Hepatocyte (in vitro differentiated cells): ENCODE measurements at regions not wholly inside any gene's neighbourhood (a gene's known extent, or its start where the extent isn't known, plus 50 kb on each side); places are given as distances from the start of the nearest gene placed in this dataset.

Source experiments
- EZH2 ChIP-seq: fragments of 200-600 bp; sonication (generic); IDR thresholded peaks from 2 replicates; pipeline ENCODE4 v1.6.1; 2016; ENCODE audit warnings: antibody characterized with exemption, mild to moderate bottlenecking, borderline replicate concordance
- EZH2phosphoT487 ChIP-seq: fragments of 200-600 bp; sonication (generic); IDR thresholded peaks from one replicate; pipeline ENCODE4 v1.6.1; 2018; ENCODE audit warnings: antibody characterized with exemption, mild to moderate bottlenecking, low read depth, moderate library complexity; ENCODE audit not compliant: unreplicated experiment, severe bottlenecking

DNA sequence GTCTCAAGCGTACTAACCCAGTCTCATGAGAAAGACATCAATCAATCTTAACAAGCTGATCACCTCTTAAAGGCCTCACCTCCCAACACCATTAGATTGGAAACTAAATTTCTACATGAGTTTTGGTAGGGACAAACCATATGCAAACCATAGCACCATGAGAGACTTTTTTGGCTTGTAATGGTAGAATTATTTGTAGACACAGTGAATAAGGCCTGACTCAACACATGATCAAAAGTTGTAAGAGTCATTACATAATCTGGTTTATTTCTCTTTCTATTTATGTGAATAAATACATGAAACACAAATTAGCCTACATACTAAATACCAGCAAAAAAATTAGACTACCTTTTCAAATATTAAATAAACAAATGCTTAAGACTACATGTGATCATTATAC lies 183.3 kb upstream of the EPHA6 start:
- TF ChIP-seq EZH2phosphoT487 (no peak), EZH2 (no peak)
